ENCODE measurements at regions not wholly inside any gene's neighbourhood (a gene's known extent, or its start where the extent isn't known, plus 50 kb on each side); places are given as distances from the start of the nearest gene placed in this dataset.

GRCh38 chr5:126062398-126063221, 360.6 kb upstream of the GRAMD2B start:
- Histone ChIP-seq H3K27ac (ENCODE audit: low read length) (no peak overlapping the region), H3K9me3 (ENCODE audit: control insufficient read depth in 2 of 2, low read length in 2 of 2) (no peaks in the 10 kb centered on the region), H3K9ac (ENCODE audit: low read length in 2 of 2) (no peak overlapping the region), H3K4me1 (ENCODE audit: control insufficient read depth, insufficient read depth, low read length) (no peaks in the 10 kb centered on the region), H3K4me3 (ENCODE audit: low read length in 2 of 2) (no peak overlapping the region), H3K27me3 (ENCODE audit: control insufficient read depth in 1 of 2, insufficient read depth in 2 of 2, low read length in 2 of 2) (no peaks in the 10 kb centered on the region), H3K36me3 (ENCODE audit: control insufficient read depth in 2 of 2, insufficient read depth in 2 of 2, low read length in 2 of 2) (no peaks in the 10 kb centered on the region)

- Histone ChIP-seq H3K27ac (ENCODE audit: low read length) (no peak overlapping the region), H3K9me3 (ENCODE audit: control insufficient read depth in 2 of 2, low read length in 2 of 2) (no peaks in the 10 kb centered on the region), H3K4me1 (ENCODE audit: control insufficient read depth, insufficient read depth, low read length) (no peaks in the 10 kb centered on the region), H3K36me3 (ENCODE audit: control insufficient read depth in 2 of 2, insufficient read depth in 2 of 2, low read length in 2 of 2) (no peaks in the 10 kb centered on the region), H3K9ac (ENCODE audit: low read length in 2 of 2) (no peak overlapping the region), H3K27me3 (ENCODE audit: control insufficient read depth in 1 of 2, insufficient read depth in 2 of 2, low read length in 2 of 2) (no peaks in the 10 kb centered on the region), H3K4me3 (ENCODE audit: low read length in 2 of 2) (no peak overlapping the region)
Observed at GRCh38 chr5:126065061-126065460, 358.1 kb upstream of the GRAMD2B start.

- H3K9me3 ChIP-seq (ENCODE audit: control insufficient read depth in 2 of 2, low read length in 2 of 2) = no peaks in the 10 kb centered on the region
- no peaks in the 10 kb centered on the region for H3K4me1 ChIP-seq (ENCODE audit: control insufficient read depth, insufficient read depth, low read length)
Observed at GRCh38 chr5:126066836-126067235, 356.4 kb upstream of the GRAMD2B start.

GRCh38 chr5:126067404-126067803, 355.8 kb upstream of the GRAMD2B start:
- no peaks in the 10 kb centered on the region for H3K27me3 ChIP-seq (ENCODE audit: control insufficient read depth in 1 of 2, insufficient read depth in 2 of 2, low read length in 2 of 2)
- no peaks in the 10 kb centered on the region for H3K36me3 ChIP-seq (ENCODE audit: control insufficient read depth in 2 of 2, insufficient read depth in 2 of 2, low read length in 2 of 2)
- H3K27ac ChIP-seq (ENCODE audit: low read length) = no peak overlapping the region
- H3K4me3 ChIP-seq (ENCODE audit: low read length in 2 of 2) = no peak overlapping the region
- H3K9me3 ChIP-seq (ENCODE audit: control insufficient read depth in 2 of 2, low read length in 2 of 2) = no peaks in the 10 kb centered on the region
- no peak overlapping the region for H3K9ac ChIP-seq (ENCODE audit: low read length in 2 of 2)
- no peaks in the 10 kb centered on the region for H3K4me1 ChIP-seq (ENCODE audit: control insufficient read depth, insufficient read depth, low read length)

More at GRCh38 chr5:126066836-126067235, 356.4 kb upstream of the GRAMD2B start:
- H3K36me3 ChIP-seq (ENCODE audit: control insufficient read depth in 2 of 2, insufficient read depth in 2 of 2, low read length in 2 of 2) = no peaks in the 10 kb centered on the region
- no peak overlapping the region for H3K27ac ChIP-seq (ENCODE audit: low read length)
- H3K9ac ChIP-seq (ENCODE audit: low read length in 2 of 2) = no peak overlapping the region
- no peaks in the 10 kb centered on the region for H3K27me3 ChIP-seq (ENCODE audit: control insufficient read depth in 1 of 2, insufficient read depth in 2 of 2, low read length in 2 of 2)
- no peak overlapping the region for H3K4me3 ChIP-seq (ENCODE audit: low read length in 2 of 2)

- no peak overlapping the region for H3K4me3 ChIP-seq (ENCODE audit: low read length in 2 of 2)
- H3K4me1 ChIP-seq (ENCODE audit: control insufficient read depth, insufficient read depth, low read length) = no peaks in the 10 kb centered on the region
- H3K27ac ChIP-seq (ENCODE audit: low read length) = no peak overlapping the region
- H3K27me3 ChIP-seq (ENCODE audit: control insufficient read depth in 1 of 2, insufficient read depth in 2 of 2, low read length in 2 of 2) = no peaks in the 10 kb centered on the region
- no peaks in the 10 kb centered on the region for H3K9me3 ChIP-seq (ENCODE audit: control insufficient read depth in 2 of 2, low read length in 2 of 2)
- H3K36me3 ChIP-seq (ENCODE audit: control insufficient read depth in 2 of 2, insufficient read depth in 2 of 2, low read length in 2 of 2) = no peaks in the 10 kb centered on the region
- H3K9ac ChIP-seq (ENCODE audit: low read length in 2 of 2) = no peak overlapping the region
Observed at GRCh38 chr5:126069329-126069728, 353.9 kb upstream of the GRAMD2B start.

GRCh38 chr5:126070481-126070880, 352.7 kb upstream of the GRAMD2B start:
- Histone ChIP-seq H3K9ac (ENCODE audit: low read length in 2 of 2) (no peak overlapping the region), H3K4me3 (ENCODE audit: low read length in 2 of 2) (no peak overlapping the region), H3K9me3 (ENCODE audit: control insufficient read depth in 2 of 2, low read length in 2 of 2) (no peaks in the 10 kb centered on the region), H3K36me3 (ENCODE audit: control insufficient read depth in 2 of 2, insufficient read depth in 2 of 2, low read length in 2 of 2) (no peaks in the 10 kb centered on the region), H3K4me1 (ENCODE audit: control insufficient read depth, insufficient read depth, low read length) (no peaks in the 10 kb centered on the region), H3K27ac (ENCODE audit: low read length) (no peak overlapping the region), H3K27me3 (ENCODE audit: control insufficient read depth in 1 of 2, insufficient read depth in 2 of 2, low read length in 2 of 2) (no peaks in the 10 kb centered on the region)

- no peak overlapping the region for H3K27ac ChIP-seq (ENCODE audit: low read length)
- H3K36me3 ChIP-seq (ENCODE audit: control insufficient read depth in 2 of 2, insufficient read depth in 2 of 2, low read length in 2 of 2) = no peaks in the 10 kb centered on the region
- H3K9me3 ChIP-seq (ENCODE audit: control insufficient read depth in 2 of 2, low read length in 2 of 2) = no peaks in the 10 kb centered on the region
- no peaks in the 10 kb centered on the region for H3K4me1 ChIP-seq (ENCODE audit: control insufficient read depth, insufficient read depth, low read length)
- H3K4me3 ChIP-seq (ENCODE audit: low read length in 2 of 2) = no peak overlapping the region
- H3K9ac ChIP-seq (ENCODE audit: low read length in 2 of 2) = no peak overlapping the region
- H3K27me3 ChIP-seq (ENCODE audit: control insufficient read depth in 1 of 2, insufficient read depth in 2 of 2, low read length in 2 of 2) = no peaks in the 10 kb centered on the region
Observed at GRCh38 chr5:126074538-126074937, 348.7 kb upstream of the GRAMD2B start.

GRCh38 chr5:126079266-126079665, 343.9 kb upstream of the GRAMD2B start:
- Histone ChIP-seq H3K27me3 (ENCODE audit: control insufficient read depth in 1 of 2, insufficient read depth in 2 of 2, low read length in 2 of 2) (no peaks in the 10 kb centered on the region), H3K36me3 (ENCODE audit: control insufficient read depth in 2 of 2, insufficient read depth in 2 of 2, low read length in 2 of 2) (no peaks in the 10 kb centered on the region), H3K27ac (ENCODE audit: low read length) (no peak overlapping the region), H3K4me1 (ENCODE audit: control insufficient read depth, insufficient read depth, low read length) (no peaks in the 10 kb centered on the region), H3K9me3 (ENCODE audit: control insufficient read depth in 2 of 2, low read length in 2 of 2) (peaks cover 2 to 7% of the 10 kb centered on the region in 2 donors), H3K4me3 (ENCODE audit: low read length in 2 of 2) (no peak overlapping the region), H3K9ac (ENCODE audit: low read length in 2 of 2) (no peak overlapping the region)

- Histone ChIP-seq H3K4me1 (ENCODE audit: control insufficient read depth, insufficient read depth, low read length) (no peaks in the 10 kb centered on the region), H3K36me3 (ENCODE audit: control insufficient read depth in 2 of 2, insufficient read depth in 2 of 2, low read length in 2 of 2) (no peaks in the 10 kb centered on the region), H3K9me3 (ENCODE audit: control insufficient read depth in 2 of 2, low read length in 2 of 2) (peaks cover 2 to 7% of the 10 kb centered on the region in 2 donors), H3K9ac (ENCODE audit: low read length in 2 of 2) (no peak overlapping the region), H3K4me3 (ENCODE audit: low read length in 2 of 2) (no peak overlapping the region), H3K27me3 (ENCODE audit: control insufficient read depth in 1 of 2, insufficient read depth in 2 of 2, low read length in 2 of 2) (no peaks in the 10 kb centered on the region), H3K27ac (ENCODE audit: low read length) (no peak overlapping the region)
Observed at GRCh38 chr5:126081209-126081608, 342.0 kb upstream of the GRAMD2B start.

- no peaks in the 10 kb centered on the region for H3K27me3 ChIP-seq (ENCODE audit: control insufficient read depth in 1 of 2, insufficient read depth in 2 of 2, low read length in 2 of 2)
- no peak overlapping the region for H3K4me3 ChIP-seq (ENCODE audit: low read length in 2 of 2)
- peaks cover 0 to 3% of the 10 kb centered on the region in 2 donors for H3K9me3 ChIP-seq (ENCODE audit: control insufficient read depth in 2 of 2, low read length in 2 of 2)
- H3K9ac ChIP-seq (ENCODE audit: low read length in 2 of 2) = no peak overlapping the region
- no peaks in the 10 kb centered on the region for H3K4me1 ChIP-seq (ENCODE audit: control insufficient read depth, insufficient read depth, low read length)
- H3K36me3 ChIP-seq (ENCODE audit: control insufficient read depth in 2 of 2, insufficient read depth in 2 of 2, low read length in 2 of 2) = no peaks in the 10 kb centered on the region
- H3K27ac ChIP-seq (ENCODE audit: low read length) = no peak overlapping the region
Observed at GRCh38 chr5:126093041-126093440, 330.2 kb upstream of the GRAMD2B start.

GRCh38 chr5:126093718-126094117, 329.5 kb upstream of the GRAMD2B start:
- H3K27ac ChIP-seq (ENCODE audit: low read length) = no peak overlapping the region
- H3K4me1 ChIP-seq (ENCODE audit: control insufficient read depth, insufficient read depth, low read length) = no peaks in the 10 kb centered on the region
- H3K36me3 ChIP-seq (ENCODE audit: control insufficient read depth in 2 of 2, insufficient read depth in 2 of 2, low read length in 2 of 2) = no peaks in the 10 kb centered on the region
- H3K27me3 ChIP-seq (ENCODE audit: control insufficient read depth in 1 of 2, insufficient read depth in 2 of 2, low read length in 2 of 2) = no peaks in the 10 kb centered on the region
- H3K9me3 ChIP-seq (ENCODE audit: control insufficient read depth in 2 of 2, low read length in 2 of 2) = peaks cover 0 to 3% of the 10 kb centered on the region in 2 donors
- no peak overlapping the region for H3K9ac ChIP-seq (ENCODE audit: low read length in 2 of 2)
- no peak overlapping the region for H3K4me3 ChIP-seq (ENCODE audit: low read length in 2 of 2)

Measured in stomach smooth muscle (tissue), 2 donors.